Uterus (tissue), 2 donors: ENCODE measurements at regions not wholly inside any gene's neighbourhood (a gene's known extent, or its start where the extent isn't known, plus 50 kb on each side); places are given as distances from the start of the nearest gene placed in this dataset.

Experiments used
- POLR2A ChIP-seq, 2 donors: fragments of 450-650 bp; IDR thresholded peaks; one replicate each; pipeline ENCODE4 v1.6.1; 2016; ENCODE audit warnings: antibody characterized with exemption in 2 of 2, mild to moderate bottlenecking in 1 of 2, moderate library complexity in 1 of 2
- TF ChIP-seq, protein P1 (sequence below), 4 experiments: fragments of 200-600 bp in 2 of 4; fragments of 450-650 bp in 2 of 4; sonication (generic) in 2 of 4; IDR thresholded peaks; one replicate each; pipeline ENCODE4 v1.5.1; 2016 to 2019; ENCODE audit warnings: antibody characterized with exemption in 4 of 4, mild to moderate bottlenecking in 2 of 4, moderate library complexity in 1 of 4

DNA sequence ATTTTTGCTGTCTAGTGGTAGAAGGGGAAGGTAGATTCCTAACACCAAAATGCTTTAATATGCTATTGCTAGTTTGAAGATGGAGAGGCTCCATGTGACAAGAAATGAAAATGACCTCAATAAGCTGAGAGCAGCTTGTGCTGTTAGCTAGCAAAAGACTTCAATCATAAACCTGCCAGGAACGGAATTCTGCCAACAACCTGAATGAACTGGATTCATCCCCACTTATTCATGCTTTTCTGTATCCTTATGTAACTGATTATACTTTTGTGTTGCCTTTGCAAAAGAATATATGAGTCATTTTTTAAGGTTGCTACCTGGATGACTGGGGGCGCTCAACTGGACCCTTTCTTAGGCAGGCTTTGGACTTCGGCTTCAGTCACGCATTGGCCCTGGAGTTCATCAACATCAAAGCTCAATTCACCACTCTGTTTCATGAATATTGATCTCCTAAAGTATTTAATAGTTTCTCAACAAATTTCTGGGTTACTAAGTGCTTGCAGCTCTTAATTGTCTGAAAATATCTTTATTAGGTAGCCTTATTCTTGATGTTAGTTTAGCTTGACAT, 97.5 kb upstream of the KCNJ3 start:
- TF ChIP-seq, protein P1, sequence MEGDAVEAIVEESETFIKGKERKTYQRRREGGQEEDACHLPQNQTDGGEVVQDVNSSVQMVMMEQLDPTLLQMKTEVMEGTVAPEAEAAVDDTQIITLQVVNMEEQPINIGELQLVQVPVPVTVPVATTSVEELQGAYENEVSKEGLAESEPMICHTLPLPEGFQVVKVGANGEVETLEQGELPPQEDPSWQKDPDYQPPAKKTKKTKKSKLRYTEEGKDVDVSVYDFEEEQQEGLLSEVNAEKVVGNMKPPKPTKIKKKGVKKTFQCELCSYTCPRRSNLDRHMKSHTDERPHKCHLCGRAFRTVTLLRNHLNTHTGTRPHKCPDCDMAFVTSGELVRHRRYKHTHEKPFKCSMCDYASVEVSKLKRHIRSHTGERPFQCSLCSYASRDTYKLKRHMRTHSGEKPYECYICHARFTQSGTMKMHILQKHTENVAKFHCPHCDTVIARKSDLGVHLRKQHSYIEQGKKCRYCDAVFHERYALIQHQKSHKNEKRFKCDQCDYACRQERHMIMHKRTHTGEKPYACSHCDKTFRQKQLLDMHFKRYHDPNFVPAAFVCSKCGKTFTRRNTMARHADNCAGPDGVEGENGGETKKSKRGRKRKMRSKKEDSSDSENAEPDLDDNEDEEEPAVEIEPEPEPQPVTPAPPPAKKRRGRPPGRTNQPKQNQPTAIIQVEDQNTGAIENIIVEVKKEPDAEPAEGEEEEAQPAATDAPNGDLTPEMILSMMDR (IDR thresholded peaks at IDR 0.05) = no peak
- TF ChIP-seq POLR2A (IDR thresholded peaks at IDR 0.05) = no peak
